Left renal cortex interstitium (tissue), 4 donors: ENCODE measurements at regions not wholly inside any gene's neighbourhood (a gene's known extent, or its start where the extent isn't known, plus 50 kb on each side); places are given as distances from the start of the nearest gene placed in this dataset.
"Not testable (repeated sequence)": the region's sequence is repeated elsewhere in the genome, so short reads cannot be mapped to it uniquely, and the experiment has no call there.

Source experiments
- DNase-seq, 4 donors: peaks; one replicate each; pipeline ENCODE4 v3.0.0-alpha.2; 2013; ENCODE audit warnings: low read depth in 4 of 4, low spot score in 2 of 4, missing footprints in 1 of 4

GRCh38 chr17:59493867-59494266, 71.5 kb upstream of the DHX40 start:
- no peak for DNase-seq

GRCh38 chr17:59494757-59495368, 70.5 kb upstream of the DHX40 start:
- DNase-seq: no peak

GRCh38 chr17:59496178-59496577, 69.2 kb upstream of the DHX40 start:
- no peak for DNase-seq

GRCh38 chr17:59498530-59499307, 66.7 kb upstream of the DHX40 start:
- no peak for DNase-seq

- not testable (repeated sequence) for DNase-seq
Measured at GRCh38 chr17:59500086-59500655, 65.2 kb upstream of the DHX40 start.

- no peak for DNase-seq
Measured at GRCh38 chr17:59501690-59502089, 63.7 kb upstream of the DHX40 start.

GRCh38 chr17:59502800-59503199, 62.6 kb upstream of the DHX40 start:
- DNase-seq: no peak

GRCh38 chr17:59503500-59503899, 61.9 kb upstream of the DHX40 start:
- DNase-seq: no peak

GRCh38 chr17:59504821-59505220, 60.6 kb upstream of the DHX40 start:
- no peak for DNase-seq

GRCh38 chr17:59505610-59506276, 59.7 kb upstream of the DHX40 start:
- DNase-seq: no peak

GRCh38 chr17:59506894-59507726, 58.3 kb upstream of the DHX40 start:
- no peak for DNase-seq

- no peak for DNase-seq
Measured at GRCh38 chr17:59508999-59509625, 56.3 kb upstream of the DHX40 start.

GRCh38 chr17:59510611-59511010, 54.8 kb upstream of the DHX40 start:
- no peak for DNase-seq

GRCh38 chr17:59511726-59512125, 53.7 kb upstream of the DHX40 start:
- DNase-seq: no peak

- no peak for DNase-seq
Measured at GRCh38 chr17:59512844-59513385, 52.5 kb upstream of the DHX40 start.

- peak in 2 of 4 donors; percentile 13 to 75 for DNase-seq
Measured at GRCh38 chr17:59513934-59514841, 51.2 kb upstream of the DHX40 start.
